Neural progenitor cell (in vitro differentiated cells): ENCODE measurements at regions not wholly inside any gene's neighbourhood (a gene's known extent, or its start where the extent isn't known, plus 50 kb on each side); places are given as distances from the start of the nearest gene placed in this dataset.

Experiments
- EZH2 ChIP-seq: fragments of 200-600 bp; sonication (generic); IDR thresholded peaks from 2 replicates; pipeline ENCODE4 v1.6.1; 2017; ENCODE audit warnings: antibody characterized with exemption, mild to moderate bottlenecking, moderate library complexity
- EZH2phosphoT487 ChIP-seq: fragments of 200-600 bp; sonication (generic); IDR thresholded peaks from 2 replicates; pipeline ENCODE4 v1.6.1; 2017; ENCODE audit warnings: antibody characterized with exemption
- TF ChIP-seq, protein P1 (sequence below): fragments of 200-600 bp; sonication (generic); IDR thresholded peaks from 2 replicates; pipeline ENCODE4 v1.5.1; 2017; ENCODE audit warnings: antibody characterized with exemption, mild to moderate bottlenecking

DNA sequence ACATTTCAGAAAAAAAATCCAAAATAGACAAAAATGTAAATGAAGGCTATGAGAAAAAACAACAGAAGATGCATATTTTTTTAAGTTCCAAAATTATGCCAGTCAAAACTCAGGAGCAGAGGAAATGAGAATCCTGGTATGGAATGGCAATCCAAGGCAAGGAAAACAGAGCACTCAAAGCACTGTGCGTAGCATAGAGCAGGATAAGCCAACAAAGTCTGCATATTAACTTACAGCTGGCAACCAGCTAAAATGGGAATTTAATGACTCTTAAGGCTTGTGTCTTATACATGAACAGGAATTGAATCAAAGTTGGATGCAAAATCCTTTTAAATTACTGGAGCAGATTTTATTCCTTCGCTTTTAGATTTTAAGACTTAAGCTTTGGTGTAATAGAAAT lies 203.5 kb upstream of the DAPK1 start:
- TF ChIP-seq, protein P1, sequence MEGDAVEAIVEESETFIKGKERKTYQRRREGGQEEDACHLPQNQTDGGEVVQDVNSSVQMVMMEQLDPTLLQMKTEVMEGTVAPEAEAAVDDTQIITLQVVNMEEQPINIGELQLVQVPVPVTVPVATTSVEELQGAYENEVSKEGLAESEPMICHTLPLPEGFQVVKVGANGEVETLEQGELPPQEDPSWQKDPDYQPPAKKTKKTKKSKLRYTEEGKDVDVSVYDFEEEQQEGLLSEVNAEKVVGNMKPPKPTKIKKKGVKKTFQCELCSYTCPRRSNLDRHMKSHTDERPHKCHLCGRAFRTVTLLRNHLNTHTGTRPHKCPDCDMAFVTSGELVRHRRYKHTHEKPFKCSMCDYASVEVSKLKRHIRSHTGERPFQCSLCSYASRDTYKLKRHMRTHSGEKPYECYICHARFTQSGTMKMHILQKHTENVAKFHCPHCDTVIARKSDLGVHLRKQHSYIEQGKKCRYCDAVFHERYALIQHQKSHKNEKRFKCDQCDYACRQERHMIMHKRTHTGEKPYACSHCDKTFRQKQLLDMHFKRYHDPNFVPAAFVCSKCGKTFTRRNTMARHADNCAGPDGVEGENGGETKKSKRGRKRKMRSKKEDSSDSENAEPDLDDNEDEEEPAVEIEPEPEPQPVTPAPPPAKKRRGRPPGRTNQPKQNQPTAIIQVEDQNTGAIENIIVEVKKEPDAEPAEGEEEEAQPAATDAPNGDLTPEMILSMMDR = no peak
- TF ChIP-seq EZH2phosphoT487 (no peak), EZH2 (no peak)
